Activated CD8-positive, alpha-beta T cell treated with anti-CD3 and anti-CD28 coated beads for 36 hours (primary cell): ENCODE measurements at regions not wholly inside any gene's neighbourhood (a gene's known extent, or its start where the extent isn't known, plus 50 kb on each side); places are given as distances from the start of the nearest gene placed in this dataset.

Source experiments
- ATAC-seq: fragments of 200-7000 bp; cut with Tn5 transposase; one replicate; pipeline ENCODE4 v1.10.0; 2021; ENCODE audit warnings: mild to moderate bottlenecking, moderate library complexity
- CTCF ChIA-PET: fragments of 350-600 bp; sonication (Branson Sonifier 250); formaldehyde crosslinking; loops from one replicate; lab custom pipeline; 2021; ENCODE audit warnings: antibody characterized with exemption; lab: Charles Lee
- POLR2A ChIA-PET: fragments of 350-600 bp; sonication (Branson Sonifier 250); formaldehyde crosslinking; loops from one replicate; lab custom pipeline; 2021; ENCODE audit warnings: antibody characterized with exemption; lab: Charles Lee
- DNase-seq: peaks from one replicate; pipeline ENCODE4 v3.0.0-alpha.2; 2020
- H3K27ac Mint-ChIP-seq: one replicate; pipeline ENCODE4 v1.8.0; 2021; ENCODE audit warnings: mild to moderate bottlenecking, mixed read lengths
- H3K27me3 Mint-ChIP-seq: one replicate; pipeline ENCODE4 v1.8.0; 2021; ENCODE audit warnings: mixed read lengths
- H3K36me3 Mint-ChIP-seq: one replicate; pipeline ENCODE4 v1.8.0; 2021; ENCODE audit warnings: low read depth, mixed read lengths
- H3K4me1 Mint-ChIP-seq: one replicate; pipeline ENCODE4 v1.8.0; 2021; ENCODE audit warnings: low read depth, mixed read lengths
- H3K4me3 Mint-ChIP-seq: one replicate; pipeline ENCODE4 v1.8.0; 2021; ENCODE audit warnings: mild to moderate bottlenecking, moderate library complexity, mixed read lengths
- H3K9me3 Mint-ChIP-seq: one replicate; pipeline ENCODE4 v1.8.0; 2021; ENCODE audit warnings: mixed read lengths
- CTCF ChIP-seq: fragments of 200-600 bp; IDR thresholded peaks from one replicate; pipeline ENCODE4 v1.8.0; 2022; ENCODE audit warnings: antibody characterized with exemption, mild to moderate bottlenecking
- intact Hi-C: fragments of 100-400 bp; cut with micrococcal nuclease; formaldehyde crosslinking; loops from one replicate; pipeline ENCODE4 v1.10.0; 2022

- TF ChIP-seq CTCF = no peak
- H3K27ac Mint-ChIP-seq = no peak overlapping the region
- CTCF ChIA-PET = no interaction called here
- H3K4me1 Mint-ChIP-seq = no peaks in the 10 kb centered on the region
- H3K9me3 Mint-ChIP-seq = no peaks in the 10 kb centered on the region
- H3K27me3 Mint-ChIP-seq = peaks cover 5% of the 10 kb centered on the region
- POLR2A ChIA-PET = no interaction called here
- H3K4me3 Mint-ChIP-seq = no peak overlapping the region
- intact Hi-C loops = no loop called here
- ATAC-seq (no peak), DNase-seq (no peak)
- no peaks in the 10 kb centered on the region for H3K36me3 Mint-ChIP-seq
Measured at GRCh38 chr5:171528036-171528435, 108.6 kb downstream of the FGF18 start.

- no peak for ATAC-seq
- peaks cover 7% of the 10 kb centered on the region for H3K27me3 Mint-ChIP-seq
Measured at GRCh38 chr5:171528865-171529614, 109.6 kb downstream of the FGF18 start.

DNA sequence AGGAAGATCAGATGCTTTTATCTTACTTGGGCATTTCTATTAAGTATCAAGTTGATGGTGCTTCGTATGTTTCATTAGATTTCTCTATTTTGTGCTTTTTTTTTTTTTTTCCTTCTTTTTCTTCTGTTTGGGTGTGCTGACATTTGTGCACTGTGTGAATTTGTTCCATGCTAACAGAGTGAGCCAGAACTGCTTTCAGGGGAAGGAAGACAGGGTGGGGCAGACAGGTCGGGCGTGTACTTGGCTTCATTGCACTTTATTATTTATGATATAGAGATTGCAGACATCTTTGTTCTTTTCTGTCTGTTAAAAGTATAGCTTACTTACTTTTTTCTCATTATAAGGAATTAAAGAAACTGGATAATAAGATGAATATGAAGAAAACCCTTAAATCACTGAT is 112.2 kb downstream of the FGF18 start:
- POLR2A ChIA-PET = no interaction called here
- H3K9me3 Mint-ChIP-seq = no peaks in the 10 kb centered on the region
- intact Hi-C loops = no loop called here
- DNase-seq (no peak), ATAC-seq (no peak)
- no peak overlapping the region for H3K27ac Mint-ChIP-seq
- no peaks in the 10 kb centered on the region for H3K4me1 Mint-ChIP-seq
- H3K36me3 Mint-ChIP-seq = no peaks in the 10 kb centered on the region
- H3K4me3 Mint-ChIP-seq = no peak overlapping the region
- peaks cover 14% of the 10 kb centered on the region for H3K27me3 Mint-ChIP-seq
- CTCF ChIA-PET = no interaction called here
- TF ChIP-seq CTCF = no peak

More at GRCh38 chr5:171528865-171529614, 109.6 kb downstream of the FGF18 start:
- TF ChIP-seq CTCF = no peak
- intact Hi-C loops = no loop called here
- Mint-ChIP-seq H3K27ac (no peak overlapping the region), H3K4me3 (no peak overlapping the region), H3K4me1 (no peaks in the 10 kb centered on the region), H3K9me3 (no peaks in the 10 kb centered on the region), H3K36me3 (no peaks in the 10 kb centered on the region)
- POLR2A ChIA-PET = no interaction called here
- DNase-seq = no peak
- CTCF ChIA-PET = no interaction called here

DNA sequence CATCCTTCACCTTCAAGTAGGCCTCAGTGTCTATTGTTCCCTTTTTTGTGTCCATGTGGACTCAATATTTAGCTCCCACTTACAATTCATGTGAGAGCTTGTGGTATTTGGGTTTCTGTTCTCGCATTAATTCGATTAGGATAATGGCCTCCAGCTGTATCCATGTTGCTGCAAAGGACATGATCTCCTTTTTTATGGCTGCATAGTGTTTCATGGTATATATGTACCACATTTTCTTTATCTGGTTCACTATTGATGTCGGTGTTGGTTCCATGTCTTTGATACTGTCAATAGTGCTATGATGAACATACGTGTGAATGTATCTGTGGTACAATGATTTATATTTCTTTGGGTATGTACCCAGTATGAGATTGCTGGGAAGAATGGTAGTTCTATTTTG is 113.7 kb downstream of the FGF18 start:
- no peaks in the 10 kb centered on the region for H3K36me3 Mint-ChIP-seq
- no peak overlapping the region for H3K4me3 Mint-ChIP-seq
- POLR2A ChIA-PET = no interaction called here

More for the DNA sequence above, 113.7 kb downstream of the FGF18 start:
- CTCF ChIA-PET = no interaction called here
- no peak for TF ChIP-seq CTCF
- intact Hi-C loops = no loop called here
- peaks cover 11% of the 10 kb centered on the region for H3K27me3 Mint-ChIP-seq
- H3K27ac Mint-ChIP-seq = no peak overlapping the region
- H3K9me3 Mint-ChIP-seq = no peaks in the 10 kb centered on the region
- ATAC-seq (no peak), DNase-seq (no peak)
- no peaks in the 10 kb centered on the region for H3K4me1 Mint-ChIP-seq
